Daoy (cell line): ENCODE measurements at regions not wholly inside any gene's neighbourhood (a gene's known extent, or its start where the extent isn't known, plus 50 kb on each side); places are given as distances from the start of the nearest gene placed in this dataset.
"Not testable (repeated sequence)": the region's sequence is repeated elsewhere in the genome, so short reads cannot be mapped to it uniquely, and the experiment has no call there.

ENCODE experiments used
- DNase-seq: peaks from one replicate; pipeline ENCODE4 v3.0.0-alpha.2; 2015; ENCODE audit warnings: low read depth

DNA sequence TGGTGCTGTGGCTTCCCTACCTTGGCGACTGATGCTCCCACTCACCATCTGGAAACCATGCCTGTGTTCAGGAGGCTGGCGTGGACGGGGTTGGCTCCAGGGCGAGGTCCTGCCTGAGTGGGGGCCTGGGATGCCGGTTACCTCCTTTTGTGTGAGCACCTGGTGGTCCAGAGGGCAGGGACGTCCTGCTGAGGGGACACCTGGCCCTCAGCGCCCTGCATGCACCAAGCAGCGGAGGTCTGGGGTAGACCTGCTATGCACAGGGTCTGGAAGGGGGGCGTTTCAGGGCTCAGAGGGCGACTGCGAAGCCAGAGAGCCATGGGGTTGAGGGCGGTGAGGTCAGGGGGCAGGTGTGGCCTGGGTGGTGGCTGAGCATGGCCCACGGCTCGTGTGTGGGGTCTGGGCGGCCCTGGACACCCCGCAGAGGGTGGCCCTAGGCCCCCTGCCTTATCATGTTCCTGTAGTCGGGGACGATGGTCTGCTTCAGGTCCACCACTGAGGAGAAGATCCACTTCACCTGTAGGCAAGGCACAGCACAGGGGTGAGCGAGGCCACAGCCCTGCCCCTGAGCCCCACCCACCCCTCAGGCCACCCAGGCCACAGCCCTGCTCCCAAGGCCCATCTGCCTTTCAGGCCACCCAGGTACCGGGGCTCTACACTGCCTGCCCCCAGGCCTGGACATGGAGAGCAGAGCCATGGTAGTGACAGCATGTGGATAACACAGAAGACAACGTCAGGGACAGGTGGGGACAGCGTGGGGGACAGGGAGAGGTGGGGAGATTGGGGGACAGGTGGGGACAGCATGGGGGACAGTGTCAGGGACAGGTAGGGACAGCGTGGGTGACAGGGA, 95.3 kb downstream of the TMEM121 start:
- DNase-seq: not testable (repeated sequence)

DNA sequence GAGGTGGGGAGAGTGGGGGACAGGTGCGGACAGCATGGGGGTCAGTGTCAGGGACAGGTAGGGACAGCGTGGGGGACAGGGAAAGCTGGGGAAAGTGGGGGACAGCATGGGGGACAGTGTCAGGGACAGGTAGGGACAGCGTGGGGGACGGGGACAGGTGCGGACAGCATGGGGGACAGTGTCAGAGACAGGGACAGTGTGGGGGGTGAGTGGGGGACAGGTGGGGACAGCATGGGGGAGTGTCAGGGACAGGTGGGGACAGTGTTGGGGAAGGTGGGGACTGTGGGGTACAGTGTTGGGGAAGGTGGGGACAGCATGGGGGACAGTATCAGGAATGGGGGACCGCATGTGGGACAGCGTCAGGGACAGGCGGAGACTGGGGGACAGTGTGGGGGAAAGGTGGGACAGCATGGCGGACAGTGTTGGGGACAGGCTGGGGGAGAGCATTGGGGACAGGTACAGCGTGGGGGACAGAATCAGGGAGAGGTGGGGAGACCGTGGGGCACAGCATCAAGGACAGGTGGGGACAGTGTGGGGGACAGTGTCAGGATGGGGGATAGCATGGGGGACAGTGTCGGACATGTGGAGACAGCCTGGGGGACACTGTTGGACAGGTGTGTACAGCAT, 96.1 kb downstream of the TMEM121 start:
- no peak for DNase-seq

DNA sequence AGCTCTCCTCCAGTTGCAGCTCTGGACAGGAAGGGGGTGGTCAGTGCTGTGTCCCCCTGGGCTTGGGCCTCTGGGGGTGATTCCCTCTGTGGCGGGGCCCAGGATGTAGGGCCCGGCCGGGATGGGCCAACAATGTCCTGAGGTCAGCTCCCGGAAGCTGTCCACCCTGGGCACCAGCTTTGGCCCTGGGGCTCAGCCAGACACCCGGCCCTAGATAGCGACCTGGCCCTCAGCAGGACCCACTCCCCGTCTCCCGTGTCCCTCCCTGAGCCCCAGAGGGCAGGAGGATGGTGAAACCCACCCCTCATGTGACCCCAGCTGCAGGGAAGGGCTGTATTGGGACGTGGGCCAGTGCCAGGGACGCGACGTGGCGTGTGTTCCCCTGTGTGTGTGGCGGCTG, 96.8 kb downstream of the TMEM121 start:
- not testable (repeated sequence) for DNase-seq

DNA sequence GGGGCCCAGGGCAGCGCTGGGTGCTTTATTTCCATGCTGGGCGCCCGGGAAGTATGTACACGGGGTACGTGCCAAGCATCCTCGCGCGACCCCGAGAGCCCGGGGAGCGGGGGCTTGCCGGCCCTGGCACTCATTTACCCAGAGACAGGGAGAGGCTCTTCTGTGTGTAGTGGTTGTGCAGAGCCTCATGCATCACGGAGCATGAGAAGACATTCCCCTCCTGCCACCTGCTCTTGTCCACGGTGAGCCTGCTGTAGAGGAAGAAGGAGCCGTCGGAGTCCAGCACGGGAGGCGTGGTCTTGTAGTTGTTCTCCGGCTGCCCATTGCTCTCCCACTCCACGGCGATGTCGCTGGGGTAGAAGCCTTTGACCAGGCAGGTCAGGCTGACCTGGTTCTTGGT, 98.0 kb downstream of the TMEM121 start:
- DNase-seq: not testable (repeated sequence)

- DNase-seq: not testable (repeated sequence)
These were observed 98.5 kb downstream of the TMEM121 start for GRCh38 chr14:105624749-105625434.

DNA sequence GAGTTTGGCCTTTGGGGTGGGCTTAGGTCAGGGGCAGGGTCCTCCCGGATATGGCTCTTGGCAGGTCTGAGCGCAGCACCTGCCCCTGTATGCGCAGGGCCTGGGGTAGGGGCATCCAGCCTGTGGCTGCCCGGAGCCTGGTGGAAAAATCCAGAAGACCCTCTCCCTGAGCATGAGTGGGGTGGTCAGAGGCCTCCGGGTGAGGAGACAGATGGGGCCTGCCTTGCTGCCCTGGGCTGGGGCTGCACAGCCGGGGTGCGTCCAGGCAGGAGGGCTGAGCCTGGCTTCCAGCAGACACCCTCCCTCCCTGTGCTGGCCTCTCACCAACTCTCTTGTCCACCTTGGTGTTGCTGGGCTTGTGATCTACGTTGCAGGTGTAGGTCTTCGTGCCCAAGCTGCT, 99.1 kb downstream of the TMEM121 start:
- DNase-seq: not testable (repeated sequence)

- not testable (repeated sequence) for DNase-seq
These were observed 99.7 kb downstream of the TMEM121 start for GRCh38 chr14:105626111-105626510.

- not testable (repeated sequence) for DNase-seq
These were observed 100.3 kb downstream of the TMEM121 start for GRCh38 chr14:105626651-105627050.

GRCh38 chr14:105627287-105627686, 100.9 kb downstream of the TMEM121 start:
- not testable (repeated sequence) for DNase-seq

GRCh38 chr14:105627701-105628100, 101.3 kb downstream of the TMEM121 start:
- DNase-seq: no peak

DNA sequence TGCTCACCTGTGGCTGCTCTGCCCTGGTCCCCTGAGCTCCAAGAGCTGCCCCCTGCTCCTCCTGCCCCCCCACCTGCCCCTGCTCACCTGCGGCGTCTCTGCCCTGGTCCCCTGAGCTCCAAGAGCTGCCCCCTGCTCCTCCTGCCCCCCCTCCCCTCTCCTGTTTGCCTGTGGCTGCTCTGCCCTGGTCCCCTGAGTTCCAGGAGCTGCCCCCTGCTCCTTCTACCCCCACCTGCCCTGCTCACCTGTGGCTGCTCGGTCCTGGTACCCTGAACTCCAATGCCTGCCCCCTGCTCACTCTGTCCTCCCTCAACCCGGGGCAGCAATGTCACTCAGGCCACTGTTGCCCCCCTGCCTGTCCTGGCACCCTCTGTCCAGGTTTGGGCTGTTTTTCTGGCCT, 101.7 kb downstream of the TMEM121 start:
- DNase-seq: not testable (repeated sequence)

GRCh38 chr14:105628531-105629067, 102.2 kb downstream of the TMEM121 start:
- DNase-seq: not testable (repeated sequence)

- DNase-seq: not testable (repeated sequence)
These were observed 102.9 kb downstream of the TMEM121 start for GRCh38 chr14:105629091-105629885.

DNA sequence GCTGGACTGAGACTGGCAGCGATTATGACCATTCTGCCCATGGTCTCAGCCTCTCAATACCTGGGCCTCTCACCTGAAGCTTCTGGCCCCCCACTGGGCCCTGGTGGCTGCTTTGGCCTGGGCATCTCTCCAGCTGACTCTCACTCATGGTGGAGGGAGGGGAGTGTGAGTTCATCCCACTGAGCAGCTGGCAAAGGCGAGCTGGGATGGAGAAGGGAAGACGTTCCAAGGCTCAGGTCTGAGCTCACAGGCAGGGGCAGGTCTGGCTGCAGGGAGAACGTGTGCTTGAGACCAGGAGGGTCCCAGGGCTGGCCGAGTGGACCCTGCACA, 103.5 kb downstream of the TMEM121 start:
- DNase-seq: no peak

DNA sequence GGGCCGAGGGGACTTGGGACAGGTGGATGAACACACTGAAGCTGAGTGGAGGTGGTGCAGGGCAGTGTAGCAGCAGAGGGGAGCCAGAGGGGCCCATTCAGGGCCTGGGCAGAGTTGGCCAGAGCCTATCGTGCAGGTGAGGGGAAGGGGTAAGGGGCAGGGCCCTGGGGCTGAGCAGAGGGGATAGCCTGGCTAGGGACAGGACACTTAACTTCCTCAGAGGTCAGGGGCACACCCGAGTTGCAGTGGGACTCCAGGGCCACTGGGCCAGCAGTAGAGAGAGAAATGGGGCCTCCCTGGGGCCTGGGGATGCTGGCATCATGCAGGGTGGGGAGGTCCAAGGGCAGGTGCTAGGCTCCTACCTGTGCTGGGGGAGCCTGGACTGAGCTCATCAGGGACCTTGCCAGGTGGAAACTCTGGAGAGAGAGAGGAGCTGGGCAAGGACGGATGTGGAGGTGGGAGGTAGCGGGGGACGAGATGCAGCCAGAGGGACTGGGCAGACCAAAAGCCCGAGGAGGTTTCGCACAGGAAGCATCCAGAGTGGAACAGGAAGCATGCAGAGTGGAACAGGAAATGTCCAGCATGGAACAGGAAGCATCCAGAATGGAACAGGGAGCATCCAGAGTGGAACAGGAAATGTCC, 104.0 kb downstream of the TMEM121 start:
- DNase-seq: not testable (repeated sequence)

DNA sequence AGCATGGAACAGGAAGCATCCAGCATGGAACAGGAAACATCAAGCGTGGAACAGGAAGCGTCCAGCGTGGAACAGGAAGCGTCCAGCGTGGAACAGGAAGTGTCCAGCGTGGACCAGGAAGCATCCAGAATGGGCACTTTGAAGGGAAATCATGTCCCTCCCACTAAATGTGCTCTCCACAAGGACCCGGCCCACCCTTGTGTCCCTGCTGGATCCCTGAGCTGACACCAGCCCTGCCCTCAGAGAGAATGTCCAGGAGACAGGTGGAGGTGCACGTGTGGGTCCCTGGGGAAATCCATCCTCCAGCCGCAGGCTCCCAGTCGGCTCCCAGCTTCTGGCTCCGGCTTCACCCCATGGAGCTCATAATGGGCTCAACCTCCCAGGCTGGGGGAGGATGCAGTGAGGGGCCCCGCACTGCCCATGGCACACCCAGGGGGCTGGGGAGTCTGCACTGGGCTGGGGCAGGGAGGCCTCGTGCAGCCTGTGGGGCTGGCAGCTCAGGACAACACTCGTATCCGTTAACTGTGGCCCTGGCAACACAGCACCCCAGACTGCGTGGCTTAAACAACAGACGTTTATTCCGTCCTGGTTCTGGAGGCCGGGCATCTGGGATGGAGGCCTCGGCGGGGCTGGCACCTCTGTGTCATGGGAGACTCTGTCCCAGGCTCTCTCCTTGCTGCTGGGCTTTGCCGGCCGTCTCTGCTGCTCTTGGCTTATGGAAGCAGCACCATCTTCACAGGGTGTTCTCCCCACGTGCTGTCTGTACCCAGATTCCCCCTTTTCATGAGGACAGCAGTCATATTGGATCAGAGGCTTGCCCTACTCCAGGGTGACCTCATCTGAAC, 104.8 kb downstream of the TMEM121 start:
- not testable (repeated sequence) for DNase-seq

GRCh38 chr14:105632010-105632409, 105.6 kb downstream of the TMEM121 start:
- no peak for DNase-seq

- not testable (repeated sequence) for DNase-seq
These were observed 107.2 kb downstream of the TMEM121 start for GRCh38 chr14:105633596-105633995.

DNA sequence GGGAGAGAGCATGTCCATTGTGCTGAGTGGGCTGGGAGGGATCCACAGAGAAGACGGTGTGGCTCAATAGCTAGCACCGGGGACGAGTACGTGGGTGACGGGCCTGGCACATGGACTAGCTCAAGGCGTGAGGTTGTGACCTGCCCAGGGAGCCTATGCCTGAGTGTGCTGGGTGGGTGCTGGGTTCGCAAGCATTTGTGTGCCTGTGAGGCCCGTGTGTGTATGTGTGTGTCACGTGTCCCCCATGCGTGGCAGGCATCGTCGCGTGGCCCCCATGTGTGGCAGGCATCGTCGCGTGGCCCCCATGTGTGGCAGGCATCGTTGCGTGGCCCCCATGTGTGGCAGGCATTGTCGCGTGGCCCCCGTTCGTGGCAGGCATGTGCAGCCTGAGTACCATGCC, 109.2 kb downstream of the TMEM121 start:
- DNase-seq: no peak

- not testable (repeated sequence) for DNase-seq
These were observed 109.6 kb downstream of the TMEM121 start for GRCh38 chr14:105636021-105636420.
